HG03139 (cell line): ENCODE measurements at regions not wholly inside any gene's neighbourhood (a gene's known extent, or its start where the extent isn't known, plus 50 kb on each side); places are given as distances from the start of the nearest gene placed in this dataset.

Source experiments
- ATAC-seq: cut with Tn5 transposase; IDR thresholded peaks from one replicate; pipeline ENCODE4 v1.9.1; 2021; ENCODE audit not compliant: unreplicated experiment

DNA sequence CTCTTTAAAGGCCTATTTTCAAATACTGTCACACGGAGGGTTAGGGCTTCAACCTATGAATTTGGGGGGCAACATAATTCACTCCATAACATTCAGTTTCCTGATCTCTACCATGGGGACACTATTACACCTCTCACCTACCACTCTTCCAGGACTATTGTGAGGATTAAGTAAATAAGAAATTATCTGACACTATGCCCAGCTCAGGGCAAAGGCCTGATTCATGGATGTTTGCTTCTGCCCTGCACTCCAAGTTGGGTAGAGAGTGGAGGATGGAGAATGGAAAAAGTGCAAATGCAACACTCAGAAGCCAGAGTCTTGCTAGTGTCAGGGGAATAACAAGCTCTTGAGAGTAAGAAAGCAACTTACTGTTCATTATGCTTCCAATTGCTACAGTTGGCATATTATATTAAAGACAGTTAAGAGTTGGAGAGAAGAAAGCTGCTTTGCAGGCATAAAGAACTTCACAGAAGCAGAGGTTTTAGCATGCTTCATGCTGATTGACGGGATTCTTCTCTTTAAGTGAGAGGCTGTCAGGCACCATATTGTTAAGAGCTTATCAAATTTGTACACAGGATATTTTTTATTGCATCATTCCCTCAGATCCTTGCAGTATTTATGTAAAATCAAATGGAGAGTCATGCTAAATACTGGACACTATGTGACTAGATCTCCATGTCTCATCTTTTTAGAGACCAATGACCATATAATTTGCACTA is 375.3 kb downstream of the VPS13C start:
- no peak for ATAC-seq

GRCh38 chr15:61682891-61683735 is 377.1 kb downstream of the VPS13C start:
- ATAC-seq = no peak

GRCh38 chr15:61681676-61682075 is 378.6 kb downstream of the VPS13C start:
- no peak for ATAC-seq

DNA sequence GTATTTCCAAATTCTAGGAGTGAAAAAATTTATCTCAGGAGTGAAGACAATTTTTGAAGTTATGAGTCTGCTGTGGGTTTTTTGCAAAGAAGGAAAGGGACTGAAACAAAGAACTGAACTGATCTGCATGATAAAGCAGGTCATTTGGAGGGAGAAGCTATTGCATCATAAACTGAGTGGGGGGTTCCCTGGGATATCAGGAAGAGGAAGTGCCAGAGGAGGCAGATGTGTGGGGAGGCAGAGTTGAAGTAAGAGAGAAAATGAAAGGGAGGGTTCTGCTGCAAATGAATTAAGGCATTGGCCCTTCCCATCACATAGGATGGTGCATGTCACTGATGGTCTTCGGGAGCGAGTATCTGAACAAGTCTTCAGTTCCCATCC is 379.2 kb downstream of the VPS13C start:
- no peak for ATAC-seq

- ATAC-seq = no peak
Observed at GRCh38 chr15:61680260-61681037, 379.8 kb downstream of the VPS13C start.

- ATAC-seq = no peak
Observed at GRCh38 chr15:61671736-61672135, 388.5 kb downstream of the VPS13C start.

GRCh38 chr15:61668444-61668843 is 391.8 kb downstream of the VPS13C start:
- ATAC-seq = no peak

DNA sequence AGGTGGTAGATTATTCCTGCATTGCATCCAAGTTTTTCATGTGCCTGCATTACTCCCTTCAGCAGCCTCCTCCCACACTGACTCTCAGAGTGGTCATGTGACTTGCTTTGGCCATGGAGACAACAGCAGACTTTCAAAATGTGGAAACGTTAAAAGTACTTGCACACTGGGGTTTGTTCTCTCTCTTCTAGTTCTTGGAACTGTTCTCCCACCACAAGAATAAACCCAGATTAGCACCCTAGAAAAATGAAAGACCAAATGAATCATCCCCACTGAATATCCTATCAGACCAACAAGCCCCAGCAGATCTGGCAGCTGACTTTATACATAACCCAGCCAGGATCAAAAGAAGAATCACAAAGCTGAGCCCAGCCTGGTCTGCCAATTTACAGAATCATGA is 398.5 kb downstream of the VPS13C start:
- no peak for ATAC-seq

- ATAC-seq = no peak
Observed at GRCh38 chr15:61660579-61660978, 399.7 kb downstream of the VPS13C start.

DNA sequence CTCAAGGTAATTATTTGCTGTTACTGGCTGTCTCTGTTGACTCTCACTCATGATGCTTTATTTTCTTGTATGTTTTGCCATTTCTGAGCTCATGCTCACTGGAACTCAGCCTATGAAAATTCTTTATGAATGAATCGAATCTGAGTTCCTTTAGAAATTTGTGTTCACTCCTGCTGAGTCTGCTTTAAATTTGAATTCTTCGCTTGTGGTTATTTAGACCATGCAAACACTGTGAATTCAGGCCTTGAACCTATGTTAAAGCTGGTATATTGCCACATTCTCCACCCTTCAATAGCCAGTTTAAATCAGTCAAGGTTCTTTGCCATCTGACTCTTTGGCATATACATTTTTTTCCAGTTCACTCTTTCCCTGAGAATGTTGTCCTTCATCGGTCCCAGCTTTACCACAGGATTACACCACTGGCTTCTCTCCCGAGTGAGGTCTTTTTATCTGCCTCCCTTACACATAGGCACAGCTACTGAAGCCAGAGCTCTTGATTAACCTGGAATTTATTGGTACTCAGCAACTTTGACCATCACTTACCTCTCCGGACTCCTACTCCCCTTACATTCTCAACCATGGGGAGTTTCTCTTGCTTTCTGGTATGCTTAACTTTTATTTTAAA is 400.6 kb downstream of the VPS13C start:
- ATAC-seq = no peak

GRCh38 chr15:61657461-61657860 is 402.8 kb downstream of the VPS13C start:
- no peak for ATAC-seq

DNA sequence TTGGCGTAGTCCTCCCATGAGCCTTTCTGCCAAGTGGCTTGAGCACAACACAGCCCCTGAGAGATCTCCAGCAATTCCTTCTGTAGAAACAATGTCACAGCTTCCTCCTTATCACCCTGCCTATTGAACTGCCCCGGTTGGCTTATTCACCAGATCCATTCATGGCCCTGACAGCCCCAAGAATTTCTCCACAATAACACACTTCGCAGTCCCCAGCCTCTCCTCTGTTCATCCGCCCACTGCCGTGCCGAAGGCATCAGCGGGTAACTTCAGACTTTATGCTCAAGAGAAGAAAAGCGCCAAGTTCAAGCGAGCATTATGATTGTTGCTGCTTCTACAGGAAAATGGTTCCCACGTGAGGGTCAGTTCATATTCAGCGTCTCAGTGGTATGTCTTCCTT is 403.9 kb downstream of the VPS13C start:
- no peak for ATAC-seq

DNA sequence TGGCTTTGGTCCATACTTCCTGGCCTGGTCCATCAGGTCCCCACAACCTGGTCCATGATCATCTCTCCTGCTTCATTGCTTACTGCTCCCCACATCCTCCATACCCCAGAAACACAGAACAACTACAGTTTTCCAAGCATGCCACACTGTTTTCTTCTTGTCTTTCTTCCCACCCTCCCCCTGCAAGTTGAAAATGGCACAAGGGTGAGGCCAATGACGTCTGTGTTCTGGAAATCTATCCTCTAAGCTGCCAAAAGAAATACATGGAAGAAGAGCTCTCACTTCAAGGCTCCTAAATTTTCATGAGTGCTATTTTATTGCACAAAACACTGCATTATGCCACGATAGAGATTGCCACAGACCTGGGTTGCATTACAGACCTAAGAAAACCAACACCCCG is 404.4 kb downstream of the VPS13C start:
- no peak for ATAC-seq

DNA sequence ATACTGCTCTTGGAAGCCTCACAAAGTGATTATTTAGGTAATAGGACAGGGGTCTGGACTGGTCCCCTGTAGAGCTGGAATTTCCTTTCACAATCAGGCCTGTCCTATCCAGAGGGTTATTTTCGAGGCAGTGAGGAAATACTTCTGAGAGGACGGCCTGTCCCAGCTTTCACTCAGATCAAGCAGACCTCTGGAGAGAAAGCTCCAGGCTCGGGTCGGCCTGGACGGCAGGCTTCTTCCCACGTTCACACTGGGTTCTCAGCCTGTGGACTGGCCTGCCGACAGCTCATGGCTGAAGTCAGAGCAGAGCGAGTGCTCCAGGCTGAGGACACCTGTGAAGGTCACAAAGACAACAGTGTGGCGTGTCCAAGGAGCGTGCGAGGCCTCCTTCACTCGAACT is 405.3 kb downstream of the VPS13C start:
- ATAC-seq = no peak

DNA sequence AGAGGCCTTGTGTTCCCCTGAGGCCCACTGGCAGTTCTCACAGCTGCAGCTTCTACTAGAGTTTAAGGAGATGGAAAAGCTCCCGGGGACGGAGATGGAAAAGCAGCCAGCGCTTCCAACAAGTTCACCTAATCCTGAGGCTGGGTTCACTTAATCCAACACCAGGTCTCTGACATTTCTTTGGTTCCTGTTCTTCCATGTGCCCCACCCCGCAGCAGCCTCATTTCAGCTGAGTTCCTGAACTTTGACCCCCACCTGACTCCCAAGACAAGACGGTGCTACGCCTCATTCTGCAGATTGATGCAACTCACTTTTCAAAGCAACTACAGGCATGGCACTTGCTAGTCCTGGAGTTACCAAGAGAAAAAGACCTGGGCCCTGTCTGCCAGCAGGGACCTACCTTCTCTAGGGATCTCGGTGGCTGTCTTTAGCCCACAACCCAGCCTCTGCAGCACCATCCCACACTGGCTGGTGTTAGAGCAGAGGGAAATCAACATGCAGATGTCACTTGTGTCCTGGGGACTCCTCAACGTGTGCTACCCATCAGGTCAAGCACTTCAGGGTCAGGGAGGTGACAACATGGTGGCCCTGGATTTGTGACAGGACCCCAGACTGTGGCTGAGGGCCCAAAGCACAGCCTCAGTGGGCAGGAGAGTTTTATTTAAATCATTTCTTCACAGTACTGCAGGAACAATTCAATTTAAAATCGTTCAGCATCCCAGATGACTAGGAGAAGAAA is 406.1 kb downstream of the VPS13C start:
- ATAC-seq = no peak

- ATAC-seq = no peak
Observed at GRCh38 chr15:61653110-61653509, 407.1 kb downstream of the VPS13C start.

DNA sequence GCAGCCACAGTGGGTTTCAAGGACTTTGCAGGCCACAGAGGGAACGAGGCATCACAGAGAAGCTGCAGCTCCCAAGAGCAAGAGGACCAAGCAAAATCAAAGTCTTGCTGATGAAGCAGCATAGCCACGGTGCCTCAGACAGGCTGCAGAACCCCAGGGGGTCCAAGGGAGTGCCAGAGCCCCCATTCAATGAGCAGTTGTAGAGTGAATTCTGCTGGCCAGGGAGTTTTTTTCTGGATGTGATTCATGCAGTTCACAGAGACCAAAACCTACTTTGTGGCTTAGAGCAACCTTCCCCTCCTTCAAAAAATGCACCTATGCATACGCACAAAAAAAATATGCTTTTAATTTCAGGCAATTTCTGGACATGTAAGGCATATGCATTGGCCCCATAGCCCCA is 409.0 kb downstream of the VPS13C start:
- ATAC-seq = no peak

DNA sequence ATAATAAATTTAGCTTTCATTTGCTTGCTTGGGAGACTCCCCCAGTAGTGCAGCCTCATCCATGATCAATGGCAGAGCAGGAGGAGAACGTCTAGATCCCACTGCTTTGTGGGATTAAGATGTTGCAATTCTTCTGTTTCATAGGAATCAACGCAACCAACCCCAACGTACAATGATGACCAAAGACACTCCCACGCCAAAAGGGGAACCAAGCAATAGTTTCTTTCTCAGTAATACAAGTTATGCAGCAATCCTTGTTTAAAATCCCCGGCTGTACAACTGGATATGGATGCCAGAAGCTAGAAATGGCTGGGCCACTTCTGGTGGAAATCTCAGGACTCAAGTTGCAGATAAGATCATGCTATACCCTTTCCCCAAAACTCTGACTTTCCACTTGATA is 411.2 kb downstream of the VPS13C start:
- no peak for ATAC-seq

GRCh38 chr15:61644550-61644949 is 415.4 kb upstream of the RORA start:
- no peak for ATAC-seq

DNA sequence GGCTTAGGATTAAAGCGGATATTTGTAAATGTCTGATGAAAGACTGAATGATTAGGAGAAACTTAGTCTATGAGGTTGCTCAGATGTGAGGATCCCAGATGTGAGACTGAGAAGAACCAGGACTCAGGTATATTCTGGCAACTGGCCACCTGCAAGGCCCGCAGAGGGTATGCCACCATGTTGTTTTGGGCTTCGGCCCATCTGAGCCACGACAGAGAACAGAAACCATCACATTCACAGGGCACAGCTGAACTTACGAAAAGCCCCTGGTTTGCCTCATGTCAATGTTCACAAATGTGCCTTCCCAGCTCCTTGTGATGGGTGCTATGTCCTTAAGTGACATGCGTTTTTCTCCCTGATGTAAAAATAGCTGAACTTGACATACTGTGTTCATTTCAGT is 412.5 kb upstream of the RORA start:
- ATAC-seq = no peak

DNA sequence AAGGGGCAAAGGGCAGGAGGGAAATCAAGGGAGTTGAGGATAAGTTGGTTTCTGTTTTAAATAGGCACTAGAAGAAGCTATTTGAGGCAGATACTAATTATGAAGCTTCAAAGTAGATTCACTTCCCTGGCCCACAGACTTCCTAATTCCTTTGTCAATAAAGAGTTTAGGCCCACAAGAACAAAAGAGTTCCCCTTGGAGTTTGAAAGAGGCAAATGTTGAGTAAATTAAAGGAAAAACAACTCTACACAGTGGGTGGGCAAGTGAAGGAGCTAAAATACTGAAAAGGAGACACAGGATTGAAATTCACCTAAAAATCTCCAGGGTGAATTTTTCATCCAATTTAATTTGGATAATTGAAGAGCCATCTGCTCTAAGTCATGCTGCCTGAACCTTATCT is 411.7 kb upstream of the RORA start:
- no peak for ATAC-seq
